NCI-H2081 (cell line): ENCODE measurements at regions not wholly inside any gene's neighbourhood (a gene's known extent, or its start where the extent isn't known, plus 50 kb on each side); places are given as distances from the start of the nearest gene placed in this dataset.
"Not testable (repeated sequence)": the region's sequence is repeated elsewhere in the genome, so short reads cannot be mapped to it uniquely, and the experiment has no call there.

Source experiments
- DNase-seq, 2 experiments: peaks; one replicate each; lab custom pipeline; 2025; lab: John Stamatoyannopoulos, UW

GRCh38 chr13:80884056-80884785, 543.3 kb upstream of the SPRY2 start:
- no peak for DNase-seq

DNA sequence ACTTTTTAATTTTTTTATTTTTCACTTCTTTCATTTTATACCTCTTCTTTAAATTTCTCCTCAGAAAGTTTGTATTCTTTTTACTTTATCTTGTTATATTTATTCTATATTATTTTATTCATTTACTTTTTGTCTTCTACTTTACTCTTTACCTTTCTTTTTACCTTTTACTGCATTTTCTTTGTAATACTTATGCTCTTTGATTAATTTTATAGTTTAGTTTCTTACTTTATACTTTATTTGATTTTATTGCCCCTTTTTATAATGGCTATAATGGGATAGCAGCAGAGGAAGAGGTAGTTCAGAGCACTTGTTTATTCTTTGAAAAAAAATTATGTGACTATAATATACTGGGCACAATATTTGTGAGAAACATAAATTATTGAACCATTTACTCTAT, 542.6 kb upstream of the SPRY2 start:
- DNase-seq, result no peak

DNA sequence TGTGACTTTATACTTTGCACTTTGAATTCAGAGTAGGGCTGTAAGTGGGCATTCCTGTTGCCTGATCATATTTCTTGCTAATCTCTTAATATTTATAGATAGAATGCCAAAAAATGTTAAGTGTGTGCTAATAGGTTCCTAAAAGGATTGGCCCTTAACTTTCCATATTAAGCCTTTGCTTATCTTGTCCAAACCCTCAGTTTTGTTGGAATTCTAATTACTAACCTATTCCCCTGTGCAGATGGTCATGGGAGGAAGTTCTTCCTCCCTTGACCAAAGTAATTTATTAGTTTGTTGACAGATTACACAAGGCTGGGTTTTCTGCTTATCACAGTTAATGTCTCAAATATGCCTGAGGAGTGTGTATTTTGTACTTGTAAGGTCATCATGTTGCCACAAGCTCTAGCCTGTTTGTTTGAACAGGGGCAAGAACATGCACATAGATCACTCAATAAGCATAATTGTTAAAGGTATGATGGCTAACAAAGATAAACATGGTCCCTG, 541.1 kb upstream of the SPRY2 start:
- DNase-seq, result peak in 1 of 2 experiments; percentile 46

GRCh38 chr13:80881495-80881894, 540.6 kb upstream of the SPRY2 start:
- DNase-seq, result no peak

DNA sequence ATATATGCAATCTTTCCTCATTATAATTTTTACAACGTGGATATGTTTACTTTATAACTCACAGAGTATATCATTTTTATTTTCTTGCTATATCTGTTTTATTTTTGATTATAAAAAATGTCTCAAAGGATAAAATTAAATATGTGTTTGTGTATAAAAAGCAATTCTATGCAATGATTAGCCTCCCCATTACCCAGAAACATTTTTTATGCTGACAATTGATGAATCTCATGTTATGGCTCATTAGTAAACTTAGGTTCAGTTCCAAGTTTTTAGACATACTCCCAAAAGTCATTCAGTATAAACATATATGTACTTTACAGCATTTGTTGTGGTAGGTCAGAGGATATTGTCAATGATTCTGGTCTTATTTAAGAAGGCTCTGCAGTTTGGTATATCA, 540.1 kb upstream of the SPRY2 start:
- no peak for DNase-seq

DNA sequence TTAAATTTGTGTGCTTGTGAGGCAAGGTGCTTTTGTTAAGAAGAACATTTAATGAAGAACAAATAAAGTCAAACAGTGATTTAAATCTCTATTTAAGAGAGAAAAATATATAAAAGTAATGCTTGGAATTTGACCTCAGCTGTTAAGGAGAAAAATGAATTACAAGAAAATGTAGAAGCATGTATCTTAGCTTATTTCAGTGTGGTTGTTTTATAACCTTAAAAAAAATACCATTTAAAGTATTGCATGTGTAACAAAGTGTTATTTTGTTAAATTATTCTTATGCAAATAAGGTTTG, 537.0 kb upstream of the SPRY2 start:
- DNase-seq, result no peak

GRCh38 chr13:80877209-80877943, 536.5 kb upstream of the SPRY2 start:
- DNase-seq, result no peak

GRCh38 chr13:80873589-80873988, 532.7 kb upstream of the SPRY2 start:
- no peak for DNase-seq

GRCh38 chr13:80871971-80872370, 531.0 kb upstream of the SPRY2 start:
- not testable (repeated sequence) for DNase-seq

- DNase-seq, result no peak
Measured at GRCh38 chr13:80871481-80871880, 530.6 kb upstream of the SPRY2 start.

- DNase-seq, result no peak
Measured at GRCh38 chr13:80870186-80870585, 529.3 kb upstream of the SPRY2 start.

DNA sequence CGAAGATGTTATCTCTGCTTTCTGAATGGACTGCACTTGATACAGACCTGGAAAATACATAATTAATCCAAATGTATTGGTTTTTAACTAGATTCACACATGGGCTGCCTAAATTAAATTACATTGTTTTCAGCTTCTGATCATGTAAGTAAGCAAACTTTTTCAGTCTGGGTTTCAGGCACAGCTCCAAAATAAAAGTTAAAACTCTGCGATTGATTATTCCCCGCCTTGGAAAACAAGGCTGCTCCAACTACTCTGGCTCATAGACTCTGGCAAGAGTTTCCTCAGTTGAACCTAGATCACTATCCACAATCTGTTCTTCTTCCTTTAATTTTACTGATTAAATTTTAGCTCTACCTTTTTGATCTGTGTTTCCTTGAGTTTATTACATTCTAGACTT, 526.0 kb upstream of the SPRY2 start:
- DNase-seq, result no peak

GRCh38 chr13:80865329-80865728, 524.4 kb upstream of the SPRY2 start:
- DNase-seq, result peak; percentile 20 to 52

DNA sequence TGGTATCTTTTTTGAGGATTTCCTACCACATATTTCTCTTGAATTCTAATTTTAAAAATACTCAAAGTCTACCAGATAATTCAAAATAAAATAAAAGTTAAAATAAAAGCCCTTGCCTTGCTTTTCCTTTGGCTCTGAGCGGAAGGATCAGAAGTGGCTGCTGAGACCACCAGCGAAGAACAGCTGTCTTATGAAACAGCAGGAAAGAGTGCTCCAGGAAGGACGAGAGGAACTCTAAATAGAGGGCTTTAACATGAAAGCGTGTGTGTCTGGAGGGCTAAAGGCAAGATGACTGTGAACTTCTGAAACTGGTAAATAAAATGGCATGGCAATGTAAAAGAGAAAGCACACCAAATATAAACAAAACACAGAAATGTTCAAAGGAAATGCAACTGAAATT, 521.5 kb upstream of the SPRY2 start:
- DNase-seq, result no peak

GRCh38 chr13:80860845-80861244, 519.9 kb upstream of the SPRY2 start:
- no peak for DNase-seq

- DNase-seq, result no peak
Measured at GRCh38 chr13:80858131-80858530, 517.2 kb upstream of the SPRY2 start.

DNA sequence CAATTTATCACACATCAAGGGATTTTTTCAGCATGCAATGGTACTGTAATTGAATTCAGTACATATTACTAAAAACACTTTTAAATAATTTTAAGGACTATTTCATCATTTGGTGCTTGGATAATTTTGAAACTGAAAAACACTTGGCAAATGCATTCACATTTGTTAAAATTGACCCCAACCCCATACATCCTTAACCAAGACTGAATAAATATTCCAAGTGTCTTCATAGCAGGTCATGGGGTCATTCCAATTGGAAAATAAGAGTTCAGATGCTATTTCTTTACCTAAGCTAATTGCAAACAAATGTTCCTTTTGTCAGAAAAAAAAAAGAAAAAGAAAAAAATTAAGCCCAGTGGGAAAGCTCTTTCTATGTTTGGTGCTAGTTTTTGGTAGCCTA, 516.4 kb upstream of the SPRY2 start:
- no peak for DNase-seq

DNA sequence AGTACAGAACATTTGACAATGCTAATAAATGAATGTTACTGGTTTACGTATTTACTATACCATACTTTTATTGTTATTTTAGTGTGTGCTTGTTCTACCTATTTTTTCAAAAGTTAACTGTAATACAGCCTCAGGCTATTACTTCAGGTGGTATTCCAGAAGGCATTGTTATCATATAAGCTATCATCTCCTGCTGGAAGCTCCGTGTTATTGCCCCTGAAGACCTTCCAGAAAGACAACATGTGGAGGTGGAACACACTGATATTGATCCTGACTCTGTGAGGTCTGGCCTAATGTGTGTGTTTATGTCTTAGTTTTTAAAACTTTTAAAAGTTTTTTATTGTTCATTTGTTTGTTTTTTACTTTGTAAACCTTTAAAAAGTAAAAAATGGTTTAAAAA, 509.8 kb upstream of the SPRY2 start:
- no peak for DNase-seq

GRCh38 chr13:80844164-80844563, 503.2 kb upstream of the SPRY2 start:
- no peak for DNase-seq

GRCh38 chr13:80841414-80841813, 500.5 kb upstream of the SPRY2 start:
- peak in 1 of 2 experiments; percentile 9 for DNase-seq

DNA sequence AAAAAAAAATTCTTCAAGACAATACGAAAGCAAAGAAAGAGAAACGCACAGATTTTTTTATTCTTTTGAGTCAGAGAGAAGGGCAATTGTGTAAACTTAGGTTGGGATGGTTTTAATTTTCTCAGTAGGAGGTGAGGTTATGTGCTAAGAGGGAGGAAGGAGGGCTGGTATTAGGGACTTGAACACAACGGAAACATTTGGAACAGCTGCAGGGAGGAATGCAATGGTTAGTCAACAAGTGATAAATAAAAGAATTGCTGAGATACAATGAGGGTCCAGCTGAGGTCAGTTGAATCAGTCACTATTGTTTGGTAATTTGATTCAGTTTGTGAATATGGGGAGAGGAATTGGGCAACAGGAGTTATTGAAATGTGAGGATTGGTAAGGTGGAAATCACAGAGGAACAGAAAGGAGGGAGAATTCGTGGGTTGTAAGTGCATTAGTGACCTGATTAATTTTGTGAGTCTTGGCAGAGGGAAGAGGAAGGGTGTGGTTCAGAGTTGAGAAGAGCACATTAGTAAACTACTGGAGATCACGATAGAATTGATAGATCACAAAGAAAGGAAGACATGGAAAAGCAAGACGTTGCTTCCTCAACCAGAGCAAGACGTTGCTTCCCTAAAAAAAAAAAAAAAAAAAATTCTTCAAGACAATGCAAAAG, 499.5 kb upstream of the SPRY2 start:
- peak; percentile 23 to 37 for DNase-seq

DNA sequence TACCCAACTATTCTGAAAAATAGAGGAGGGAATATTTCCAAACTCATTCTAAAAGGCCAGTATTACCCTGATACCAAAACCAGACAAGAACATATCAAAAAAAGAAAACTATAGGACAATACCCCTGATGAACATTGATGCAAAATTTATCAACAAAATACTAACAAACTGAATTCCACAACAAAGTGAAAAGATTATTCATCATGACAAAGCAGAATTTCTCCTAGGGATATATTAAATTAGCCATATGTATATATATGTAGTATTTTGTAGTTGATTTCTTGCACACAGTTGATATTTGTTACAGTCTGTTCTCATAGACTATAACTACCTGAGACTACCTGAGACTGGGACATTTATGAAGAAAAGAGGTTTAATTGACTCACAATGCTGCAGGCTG, 495.0 kb upstream of the SPRY2 start:
- DNase-seq, result no peak

DNA sequence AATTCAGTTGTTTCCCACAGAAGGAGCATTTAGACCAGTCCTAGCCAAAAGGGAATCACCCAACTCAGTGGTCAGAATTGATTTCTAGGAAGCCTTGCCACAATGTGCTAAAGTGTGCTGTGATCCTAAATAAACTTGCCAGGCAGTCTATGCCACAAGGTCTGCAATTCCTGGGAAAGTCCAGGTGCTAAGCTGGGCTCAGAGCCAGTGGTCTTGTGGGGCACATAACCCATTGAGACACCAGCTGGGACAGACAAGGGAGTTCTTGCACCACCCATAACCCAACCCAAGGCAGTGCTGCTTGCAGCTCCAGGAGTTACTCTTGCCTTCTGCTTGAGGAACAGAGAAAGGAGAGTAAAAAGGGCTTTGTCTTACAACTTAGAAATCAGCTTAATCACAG, 489.5 kb upstream of the SPRY2 start:
- DNase-seq, result no peak
